GM23338 (cell line): ENCODE measurements at regions not wholly inside any gene's neighbourhood (a gene's known extent, or its start where the extent isn't known, plus 50 kb on each side); places are given as distances from the start of the nearest gene placed in this dataset.

Source experiments
- CTCF ChIP-seq, 2 experiments: fragments of 200-600 bp in 1 of 2; sonication (generic) in 1 of 2; conservative IDR thresholded peaks; 2 replicates each; pipeline versions ENCODE4 v1.5.1 to v1.6.1; 2016 to 2017; ENCODE audit warnings: antibody characterized with exemption in 2 of 2, low read depth in 2 of 2, mild to moderate bottlenecking in 2 of 2, moderate library complexity in 1 of 2
- EZH2 ChIP-seq: fragments of 200-600 bp; sonication (generic); IDR thresholded peaks from one replicate; pipeline ENCODE4 v1.8.0; 2017; ENCODE audit warnings: antibody characterized with exemption, mild to moderate bottlenecking, low read depth; ENCODE audit not compliant: unreplicated experiment
- EZH2phosphoT487 ChIP-seq: fragments of 200-600 bp; sonication (generic); IDR thresholded peaks from one replicate; pipeline ENCODE4 v1.8.1; 2018; ENCODE audit warnings: antibody characterized with exemption; ENCODE audit not compliant: unreplicated experiment
- JUNB ChIP-seq: IDR thresholded peaks from one replicate; pipeline ENCODE4 v1.6.1; 2016; ENCODE audit warnings: antibody characterized with exemption; ENCODE audit not compliant: unreplicated experiment
- POLR2AphosphoS5 ChIP-seq: IDR thresholded peaks from 2 replicates; pipeline ENCODE4 v1.6.1; 2016; ENCODE audit warnings: antibody characterized with exemption, low read depth
- REST ChIP-seq: IDR thresholded peaks from one replicate; pipeline ENCODE4 v1.6.1; 2018; ENCODE audit warnings: antibody characterized with exemption; ENCODE audit not compliant: unreplicated experiment
- STAT1 ChIP-seq: IDR thresholded peaks from one replicate; pipeline ENCODE4 v1.6.1; 2016; ENCODE audit warnings: antibody characterized with exemption; ENCODE audit not compliant: unreplicated experiment
- ZNF331 ChIP-seq: fragments of 250-450 bp; sonication (Bioruptor Pico); IDR thresholded peaks from 2 replicates; pipeline ENCODE4 v1.5.0; 2020; ENCODE audit warnings: low read depth, mild to moderate bottlenecking, moderate library complexity

GRCh38 chr11:10941871-10942270, 84.0 kb upstream of the ZBED5 start:
- TF ChIP-seq CTCF (conservative IDR thresholded peaks at IDR 0.05; ENCODE audit: low read depth in 2 of 2) (no peak), POLR2AphosphoS5 (no peak), REST (no peak), STAT1 (no peak), JUNB (no peak), EZH2phosphoT487 (no peak), EZH2 (no peak), ZNF331 (no peak)
